Posterior vena cava (tissue), 2 donors: ENCODE measurements at regions not wholly inside any gene's neighbourhood (a gene's known extent, or its start where the extent isn't known, plus 50 kb on each side); places are given as distances from the start of the nearest gene placed in this dataset.
"Not testable (repeated sequence)": the region's sequence is repeated elsewhere in the genome, so short reads cannot be mapped to it uniquely, and the experiment has no call there.

Source experiments
- DNase-seq: peaks from one replicate; pipeline ENCODE4 v3.0.0-alpha.2; 2020; ENCODE audit warnings: low spot score
- intact Hi-C, 2 donors: fragments of 100-400 bp; cut with DNase I; formaldehyde crosslinking; loops; one replicate each; pipeline versions ENCODE4 v1.14.1 to v1.14.2; 2022 to 2023
- donor health status: DM: yes; HTN: yes; CAD: no.
- donor health status: DM: yes; HTN: yes; CAD: no.

- DNase-seq, result no peak
- intact Hi-C loops, result no loop called here
Measured at GRCh38 chrX:150049647-150050046, 111.4 kb upstream of the EOLA2 start.

GRCh38 chrX:150050387-150050786, 112.1 kb upstream of the EOLA2 start:
- DNase-seq, result no peak
- intact Hi-C loops, result no loop called here

DNA sequence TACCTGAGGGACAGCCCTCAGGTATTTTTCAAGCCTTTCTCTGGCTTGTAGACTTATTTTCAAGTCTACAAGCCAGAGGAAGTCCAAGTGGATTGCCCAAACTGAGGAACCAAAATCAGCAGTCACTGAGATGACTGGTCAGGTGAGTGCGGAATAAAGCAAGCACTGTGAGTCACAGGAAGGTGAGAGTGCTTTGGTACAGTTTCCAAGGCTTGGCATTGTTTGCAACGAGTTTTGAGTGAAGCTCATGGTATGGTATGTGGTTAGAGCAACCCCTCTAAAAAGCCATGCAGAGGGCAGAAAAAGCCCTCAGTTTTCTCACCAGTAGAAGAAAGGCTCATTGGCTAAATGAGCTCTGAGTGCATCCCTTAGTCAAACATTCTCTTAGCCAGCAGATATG, 112.8 kb upstream of the EOLA2 start:
- no peak for DNase-seq
- intact Hi-C loops, result no loop called here

DNA sequence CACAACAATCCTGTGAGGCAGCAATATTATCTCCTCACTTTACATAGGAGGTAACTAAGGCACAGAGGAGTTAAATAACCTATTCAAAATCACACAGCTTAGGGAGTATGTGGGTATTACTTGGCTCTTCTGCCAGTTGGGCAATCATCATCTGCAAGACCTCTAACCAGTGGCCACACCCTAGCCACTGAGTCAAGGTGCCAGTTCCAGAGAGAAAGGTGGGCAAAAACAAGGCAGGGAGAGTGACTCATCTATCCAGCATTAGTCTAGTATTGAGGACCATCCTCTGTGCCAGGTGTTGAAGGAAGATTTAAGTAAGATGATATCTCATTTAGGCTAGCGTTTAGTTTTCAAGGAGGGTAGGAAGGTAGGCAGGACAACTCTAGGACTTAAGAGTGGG, 113.9 kb upstream of the EOLA2 start:
- intact Hi-C loops, result no loop called here

GRCh38 chrX:150058728-150059127, 120.4 kb upstream of the EOLA2 start:
- intact Hi-C loops, result no loop called here

More for the DNA sequence above, 113.9 kb upstream of the EOLA2 start:
- DNase-seq, result no peak

GRCh38 chrX:150060406-150060805, 122.1 kb upstream of the EOLA2 start:
- intact Hi-C loops, result no loop called here

More at GRCh38 chrX:150058728-150059127, 120.4 kb upstream of the EOLA2 start:
- no peak for DNase-seq

GRCh38 chrX:150062292-150063137, 124.2 kb upstream of the EOLA2 start:
- no peak for DNase-seq
- intact Hi-C loops, result no loop called here

More at GRCh38 chrX:150060406-150060805, 122.1 kb upstream of the EOLA2 start:
- no peak for DNase-seq

- DNase-seq, result no peak
- intact Hi-C loops, result no loop called here
Measured at GRCh38 chrX:150063138-150063518, 124.8 kb upstream of the EOLA2 start.

DNA sequence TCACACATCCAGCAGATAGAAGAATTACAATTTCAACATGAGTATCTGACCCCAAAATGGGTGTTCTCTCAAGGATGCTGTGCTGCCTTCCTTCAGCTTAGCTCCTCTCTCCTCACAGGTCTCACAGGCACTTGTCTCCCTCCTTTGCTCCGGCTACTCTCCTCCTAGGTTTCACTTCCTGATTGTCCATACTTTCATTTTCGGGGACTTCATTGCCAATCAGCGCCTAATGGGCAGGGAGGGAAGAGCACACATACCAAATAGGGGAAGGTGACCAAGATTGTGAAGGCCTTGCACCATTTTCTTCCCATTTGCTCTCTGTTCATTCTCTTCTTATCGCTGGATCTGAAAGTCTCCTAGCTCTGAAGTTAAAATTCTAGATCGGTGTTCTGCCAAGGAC, 125.4 kb upstream of the EOLA2 start:
- DNase-seq, result no peak
- intact Hi-C loops, result no loop called here

GRCh38 chrX:150074175-150074574, 135.9 kb upstream of the EOLA2 start:
- intact Hi-C loops, result no loop called here
- DNase-seq, result no peak

GRCh38 chrX:150080497-150080896, 142.2 kb upstream of the EOLA2 start:
- intact Hi-C loops, result no loop called here
- DNase-seq, result no peak

DNA sequence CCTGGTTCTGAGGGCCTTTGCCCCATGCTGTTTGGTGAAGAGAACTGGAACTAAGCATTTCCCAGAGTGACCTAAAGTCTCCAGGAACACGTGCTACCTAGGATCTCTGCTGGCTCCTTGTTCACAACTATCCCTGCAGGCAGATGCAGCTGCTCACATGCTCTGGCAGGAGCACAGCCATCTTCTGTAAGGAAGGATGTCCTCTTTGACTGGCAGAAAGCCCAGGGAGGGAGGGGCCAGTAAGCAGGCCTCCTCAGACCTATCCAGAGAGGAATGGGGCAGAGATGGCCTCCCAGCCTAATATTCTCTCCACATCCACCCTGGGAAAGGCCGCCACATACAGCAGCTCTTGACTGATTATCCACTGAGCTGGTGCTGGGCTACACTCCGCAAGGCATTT, 142.8 kb upstream of the EOLA2 start:
- intact Hi-C loops, result no loop called here
- DNase-seq, result no peak

GRCh38 chrX:150084496-150085229, 146.4 kb upstream of the EOLA2 start:
- no peak for DNase-seq
- intact Hi-C loops, result no loop called here

DNA sequence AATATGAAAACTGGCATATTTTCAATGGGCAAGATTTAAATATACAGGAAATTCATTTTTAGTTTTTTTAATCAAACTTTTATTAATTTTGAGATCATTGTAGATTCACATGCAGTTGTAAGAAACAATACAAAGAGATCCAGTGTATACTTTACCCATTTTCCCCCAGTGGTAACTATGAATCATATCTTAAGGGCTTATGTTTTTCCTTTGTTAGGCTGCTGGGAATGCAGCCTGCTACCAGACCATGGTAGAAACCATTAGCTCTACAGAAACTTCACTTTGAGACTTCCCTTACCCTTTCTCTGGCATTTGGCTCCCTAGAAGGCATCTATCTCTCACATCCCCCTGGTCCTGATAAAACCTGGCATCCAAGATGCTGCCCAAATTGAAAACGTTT, 147.6 kb upstream of the EOLA2 start:
- no peak for DNase-seq
- intact Hi-C loops, result no loop called here

DNA sequence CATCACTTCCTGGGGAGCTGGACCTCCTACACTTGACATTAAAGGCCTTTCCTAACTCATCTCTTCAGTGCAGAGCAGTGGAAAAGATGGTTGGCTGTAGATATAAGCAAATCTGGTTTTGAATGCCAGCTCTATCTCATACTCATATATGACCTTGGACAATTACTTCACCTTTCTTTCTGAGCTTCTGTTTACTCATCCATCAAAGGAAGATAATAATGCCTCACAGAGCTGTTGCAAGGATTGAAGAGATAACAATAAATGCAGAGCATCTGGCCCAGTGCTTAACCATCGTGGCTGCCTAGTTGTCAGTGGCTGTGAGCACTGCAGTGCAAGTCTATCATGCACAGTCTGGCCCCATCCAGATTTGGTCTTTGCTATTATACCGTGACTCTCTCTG, 148.1 kb upstream of the EOLA2 start:
- DNase-seq, result no peak
- intact Hi-C loops, result no loop called here

- DNase-seq, result no peak
- intact Hi-C loops, result no loop called here
Measured at GRCh38 chrX:150087612-150088011, 149.3 kb upstream of the EOLA2 start.

GRCh38 chrX:150088042-150088441, 149.8 kb upstream of the EOLA2 start:
- no peak for DNase-seq
- intact Hi-C loops, result no loop called here

DNA sequence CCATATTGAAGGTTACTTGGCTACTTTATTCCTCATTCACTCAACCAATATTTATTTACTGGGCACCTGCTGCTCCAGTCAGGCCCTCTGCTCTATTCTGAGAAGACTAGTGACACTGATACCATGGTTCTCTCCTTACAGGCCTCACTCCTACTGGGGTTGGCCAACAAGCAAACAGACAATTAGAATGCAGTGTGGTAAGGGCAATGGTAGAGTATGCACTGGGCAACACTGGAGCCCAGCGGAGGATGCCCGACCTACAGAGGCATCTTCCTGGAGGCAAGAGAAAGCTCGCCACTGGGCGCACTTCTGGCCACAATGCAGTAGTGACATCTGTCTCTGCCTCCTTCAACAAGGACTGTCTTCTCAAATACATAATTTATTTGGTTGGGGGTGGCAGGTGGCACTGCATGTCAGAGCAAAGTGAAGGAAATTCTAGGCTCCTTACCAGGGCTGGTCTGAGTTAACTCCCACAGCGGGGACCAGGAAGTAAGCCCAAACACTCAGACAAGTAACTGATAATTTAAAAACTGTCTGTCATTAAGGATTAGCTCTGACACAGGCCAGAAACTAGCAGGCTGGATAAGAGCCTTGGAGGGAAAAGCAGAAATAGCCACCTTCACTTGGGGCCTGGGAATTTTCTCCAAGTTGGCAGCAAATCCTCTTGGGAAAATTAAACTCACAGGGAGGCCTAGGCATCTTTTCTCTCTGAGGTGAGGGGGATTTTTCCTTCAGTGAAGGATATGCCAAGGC, 150.7 kb upstream of the EOLA2 start:
- intact Hi-C loops, result no loop called here

GRCh38 chrX:150091300-150091699, 153.0 kb upstream of the EOLA2 start:
- DNase-seq, intact Hi-C loops: not testable (repeated sequence)

More for the DNA sequence above, 150.7 kb upstream of the EOLA2 start:
- DNase-seq, result no peak

- intact Hi-C loops, result no loop called here
- no peak for DNase-seq
Measured at GRCh38 chrX:150092549-150092948, 154.3 kb upstream of the EOLA2 start.
